ENCODE measurements at regions not wholly inside any gene's neighbourhood (a gene's known extent, or its start where the extent isn't known, plus 50 kb on each side); places are given as distances from the start of the nearest gene placed in this dataset.

DNA sequence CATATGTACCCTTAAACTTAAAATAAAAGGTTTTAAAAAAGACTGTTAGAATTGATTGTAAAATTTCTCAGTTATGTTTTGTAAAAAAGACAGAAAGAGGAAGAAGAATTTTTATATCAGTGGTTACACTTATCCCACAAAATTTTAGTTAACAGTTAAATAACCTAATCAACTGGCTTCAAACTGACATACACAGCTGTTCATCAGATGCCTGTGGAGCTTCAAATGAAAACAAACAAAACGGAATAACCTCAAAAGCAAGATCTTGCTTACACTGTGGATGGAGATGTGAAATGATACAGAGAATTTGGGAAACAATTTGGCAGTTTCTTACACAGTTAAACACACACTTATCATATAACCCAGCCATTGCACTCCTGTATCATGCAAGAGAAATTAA is 521.0 kb downstream of the ETS1 start:
- no peaks in the 10 kb centered on the region for H3K4me1 ChIP-seq
- H3K9me3 ChIP-seq: no peaks in the 10 kb centered on the region
- no peaks in the 10 kb centered on the region for H3K36me3 ChIP-seq
- no peak for TF ChIP-seq POLR2A (IDR thresholded peaks at IDR 0.05)
- TF ChIP-seq, protein P1, sequence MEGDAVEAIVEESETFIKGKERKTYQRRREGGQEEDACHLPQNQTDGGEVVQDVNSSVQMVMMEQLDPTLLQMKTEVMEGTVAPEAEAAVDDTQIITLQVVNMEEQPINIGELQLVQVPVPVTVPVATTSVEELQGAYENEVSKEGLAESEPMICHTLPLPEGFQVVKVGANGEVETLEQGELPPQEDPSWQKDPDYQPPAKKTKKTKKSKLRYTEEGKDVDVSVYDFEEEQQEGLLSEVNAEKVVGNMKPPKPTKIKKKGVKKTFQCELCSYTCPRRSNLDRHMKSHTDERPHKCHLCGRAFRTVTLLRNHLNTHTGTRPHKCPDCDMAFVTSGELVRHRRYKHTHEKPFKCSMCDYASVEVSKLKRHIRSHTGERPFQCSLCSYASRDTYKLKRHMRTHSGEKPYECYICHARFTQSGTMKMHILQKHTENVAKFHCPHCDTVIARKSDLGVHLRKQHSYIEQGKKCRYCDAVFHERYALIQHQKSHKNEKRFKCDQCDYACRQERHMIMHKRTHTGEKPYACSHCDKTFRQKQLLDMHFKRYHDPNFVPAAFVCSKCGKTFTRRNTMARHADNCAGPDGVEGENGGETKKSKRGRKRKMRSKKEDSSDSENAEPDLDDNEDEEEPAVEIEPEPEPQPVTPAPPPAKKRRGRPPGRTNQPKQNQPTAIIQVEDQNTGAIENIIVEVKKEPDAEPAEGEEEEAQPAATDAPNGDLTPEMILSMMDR (IDR thresholded peaks at IDR 0.05): no peak
- no peak overlapping the region for H3K4me3 ChIP-seq
- intact Hi-C loops (cut with DNase I; ENCODE audit: low total_unique reads): no loop called here
- no peak for DNase-seq
- H3K27me3 ChIP-seq: no peaks in the 10 kb centered on the region
- H3K27ac ChIP-seq: no peak overlapping the region

DNA sequence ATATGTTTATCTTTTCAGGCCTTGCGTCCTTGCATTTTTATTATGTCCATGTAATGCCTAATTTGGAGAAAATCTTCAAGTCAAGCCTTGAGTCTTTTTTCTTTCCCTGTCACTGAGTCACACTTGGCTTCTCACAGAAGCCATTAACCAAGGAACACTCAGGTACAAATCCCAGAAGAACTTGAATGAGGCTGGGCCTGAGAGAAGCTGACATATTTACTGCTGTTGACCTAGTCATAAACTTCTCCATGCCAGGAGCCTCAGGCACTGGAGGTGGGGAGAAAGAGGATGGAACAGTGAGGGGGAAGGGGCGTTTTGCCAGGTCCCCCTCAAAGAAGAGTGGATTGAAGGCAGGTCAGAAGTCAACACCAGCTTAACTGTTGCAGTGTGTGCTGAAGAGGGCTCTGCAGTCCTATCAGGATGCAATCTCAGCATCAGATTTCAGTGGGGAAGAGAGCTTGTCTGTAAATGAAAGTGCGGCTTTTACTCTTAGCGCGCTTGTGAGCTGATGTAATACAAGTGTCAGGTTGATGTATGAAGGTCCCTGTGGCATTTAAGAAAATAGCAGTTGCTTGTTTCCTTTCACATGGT is 526.0 kb downstream of the ETS1 start:
- no peaks in the 10 kb centered on the region for H3K27me3 ChIP-seq
- intact Hi-C loops (cut with DNase I; ENCODE audit: low total_unique reads): no loop called here
- H3K9me3 ChIP-seq: no peaks in the 10 kb centered on the region
- H3K27ac ChIP-seq: peak overlapping the region; percentile 33 to 63
- H3K36me3 ChIP-seq: no peaks in the 10 kb centered on the region
- no peak overlapping the region for H3K4me3 ChIP-seq
- TF ChIP-seq, protein P1 (IDR thresholded peaks at IDR 0.05): no peak
- no peak for TF ChIP-seq POLR2A (IDR thresholded peaks at IDR 0.05)
- no peaks in the 10 kb centered on the region for H3K4me1 ChIP-seq
- DNase-seq: peak in 1 of 2 donors; percentile 18

DNA sequence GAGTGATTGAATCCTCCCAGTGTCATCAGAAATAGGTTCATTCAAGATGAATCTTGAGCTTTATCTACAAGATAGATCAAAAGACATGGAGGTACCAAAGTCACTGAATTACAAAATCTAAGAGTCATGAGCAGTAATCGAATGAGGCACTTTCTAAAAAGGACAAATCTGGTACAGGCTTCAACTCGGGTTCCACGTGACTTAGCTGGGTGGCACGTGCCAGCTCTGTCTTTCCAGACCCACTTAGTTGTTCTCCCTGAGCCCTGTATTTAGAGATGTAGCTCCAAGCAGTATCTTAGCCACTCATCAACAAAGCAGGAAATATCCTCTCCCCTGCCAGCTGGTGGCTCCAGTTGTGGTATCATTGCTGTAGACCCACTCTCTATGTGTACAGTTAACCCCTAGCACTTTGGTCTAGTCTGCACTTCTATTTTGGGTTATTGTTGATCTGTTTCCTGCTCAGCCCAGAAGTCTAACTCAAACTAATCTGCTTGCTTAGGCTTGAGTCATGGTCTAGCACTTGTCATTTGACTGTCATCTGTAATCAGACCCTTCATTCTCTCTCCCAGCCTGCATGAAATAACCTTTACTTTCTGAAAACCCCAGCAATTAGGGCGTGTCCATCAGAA is 528.7 kb downstream of the ETS1 start:
- H3K4me1 ChIP-seq: no peaks in the 10 kb centered on the region
- intact Hi-C loops (cut with DNase I; ENCODE audit: low total_unique reads): no loop called here
- TF ChIP-seq POLR2A (IDR thresholded peaks at IDR 0.05): no peak
- TF ChIP-seq, protein P1 (IDR thresholded peaks at IDR 0.05): no peak
- no peak for DNase-seq
- H3K36me3 ChIP-seq: no peaks in the 10 kb centered on the region
- no peaks in the 10 kb centered on the region for H3K27me3 ChIP-seq
- H3K9me3 ChIP-seq: no peaks in the 10 kb centered on the region
- no peak overlapping the region for H3K4me3 ChIP-seq
- no peak overlapping the region for H3K27ac ChIP-seq

DNA sequence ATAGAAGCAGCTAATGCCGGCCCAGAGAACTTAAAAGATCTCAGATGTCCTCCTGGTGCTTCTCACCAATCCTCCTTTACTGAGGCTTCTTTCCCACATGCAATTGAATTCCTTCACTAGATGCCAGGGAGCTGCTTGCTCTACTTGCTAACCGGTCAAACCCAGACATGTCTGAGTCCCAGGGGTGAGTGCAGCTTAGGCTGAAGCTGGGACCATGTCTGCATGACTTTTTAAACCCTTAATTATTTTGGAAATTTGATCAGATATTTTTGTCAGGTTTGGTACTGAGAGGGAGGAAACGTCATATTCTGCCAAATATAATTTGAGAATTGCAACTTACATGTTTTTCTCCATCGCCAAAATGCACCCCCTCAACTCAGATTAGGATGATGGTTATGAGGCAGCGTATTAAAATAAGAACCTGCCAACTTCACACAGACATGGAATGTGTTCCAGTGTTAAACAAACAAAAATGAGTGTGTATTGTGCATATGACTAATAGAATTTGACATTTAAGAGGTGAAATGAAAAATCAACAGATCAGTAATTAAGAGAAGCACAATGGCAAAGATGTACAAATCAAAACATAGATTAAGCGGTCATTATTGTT is 529.5 kb downstream of the ETS1 start:
- no peaks in the 10 kb centered on the region for H3K36me3 ChIP-seq
- intact Hi-C loops (cut with DNase I; ENCODE audit: low total_unique reads): no loop called here
- DNase-seq: no peak
- H3K27me3 ChIP-seq: no peaks in the 10 kb centered on the region
- no peak overlapping the region for H3K27ac ChIP-seq
- TF ChIP-seq POLR2A (IDR thresholded peaks at IDR 0.05): no peak
- TF ChIP-seq, protein P1 (IDR thresholded peaks at IDR 0.05): no peak
- no peak overlapping the region for H3K4me3 ChIP-seq
- no peaks in the 10 kb centered on the region for H3K9me3 ChIP-seq
- no peaks in the 10 kb centered on the region for H3K4me1 ChIP-seq

DNA sequence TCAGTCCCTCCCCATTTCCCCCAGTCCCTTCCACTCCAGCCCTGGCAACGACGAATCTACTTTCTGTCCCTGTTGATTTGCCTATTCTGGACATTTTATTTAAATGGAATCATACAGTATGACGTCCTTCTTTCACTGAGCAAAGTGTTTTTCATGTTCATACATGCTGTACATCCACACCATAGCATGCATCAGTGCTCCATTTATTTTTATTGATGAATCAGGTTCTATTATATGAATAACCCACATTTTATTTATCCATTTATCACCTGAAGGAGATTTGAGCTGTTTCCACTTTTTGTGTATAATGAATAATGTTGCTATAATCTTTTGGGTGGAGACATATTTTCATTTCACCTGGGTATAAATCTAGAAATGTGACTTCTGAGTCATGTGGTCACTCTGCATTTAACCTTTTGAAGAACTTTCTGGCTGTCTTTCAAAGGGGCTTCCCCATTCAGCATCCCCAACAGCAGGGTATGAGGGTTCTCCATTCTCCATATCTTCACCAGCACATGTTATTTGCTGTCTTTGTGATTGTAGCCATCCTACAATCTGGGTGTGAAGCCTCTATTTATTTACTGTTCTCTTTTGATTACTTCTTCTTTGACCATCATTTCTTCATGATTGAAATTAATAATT is 531.7 kb downstream of the ETS1 start:
- Histone ChIP-seq H3K4me3 (no peak overlapping the region), H3K9me3 (no peaks in the 10 kb centered on the region), H3K27ac (no peak overlapping the region), H3K36me3 (no peaks in the 10 kb centered on the region), H3K27me3 (no peaks in the 10 kb centered on the region), H3K4me1 (no peaks in the 10 kb centered on the region)
- no peak for TF ChIP-seq POLR2A (IDR thresholded peaks at IDR 0.05)
- TF ChIP-seq, protein P1 (IDR thresholded peaks at IDR 0.05): no peak
- intact Hi-C loops (cut with DNase I; ENCODE audit: low total_unique reads): no loop called here
- DNase-seq: no peak

Measured in uterus (tissue), 3 donors.